Stimulated activated CD4-positive, alpha-beta T cell treated with anti-CD3 and anti-CD28 coated beads, Interleukin-1b, Interleukin-23, amount 100 ng/mL, for 4 hours (primary cell): ENCODE measurements at regions not wholly inside any gene's neighbourhood (a gene's known extent, or its start where the extent isn't known, plus 50 kb on each side); places are given as distances from the start of the nearest gene placed in this dataset.

Source experiments
- DNase-seq, 2 donors: peaks; one replicate each; pipeline ENCODE4 v3.0.0-alpha.2; 2020; ENCODE audit warnings: low read depth in 2 of 2

GRCh38 chr15:37165395-37165794 is 65.0 kb upstream of the MEIS2 start:
- DNase-seq = no peak

- no peak for DNase-seq
Observed at GRCh38 chr15:37166402-37166801, 66.1 kb upstream of the MEIS2 start.

- no peak for DNase-seq
Observed at GRCh38 chr15:37181339-37181738, 81.0 kb upstream of the MEIS2 start.

- DNase-seq = no peak
Observed at GRCh38 chr15:37199545-37199944, 99.2 kb upstream of the MEIS2 start.

GRCh38 chr15:37203050-37203449 is 102.7 kb upstream of the MEIS2 start:
- no peak for DNase-seq

- no peak for DNase-seq
Observed at GRCh38 chr15:37204692-37205091, 104.3 kb upstream of the MEIS2 start.

- no peak for DNase-seq
Observed at GRCh38 chr15:37206690-37207089, 106.3 kb upstream of the MEIS2 start.

GRCh38 chr15:37208146-37209040 is 108.0 kb upstream of the MEIS2 start:
- DNase-seq = no peak

- DNase-seq = no peak
Observed at GRCh38 chr15:37209041-37209363, 108.7 kb upstream of the MEIS2 start.

GRCh38 chr15:37217567-37217966 is 117.2 kb upstream of the MEIS2 start:
- no peak for DNase-seq

GRCh38 chr15:37218351-37218916 is 118.1 kb upstream of the MEIS2 start:
- no peak for DNase-seq

- DNase-seq = no peak
Observed at GRCh38 chr15:37219211-37219701, 118.9 kb upstream of the MEIS2 start.

- DNase-seq = no peak
Observed at GRCh38 chr15:37220949-37221670, 120.8 kb upstream of the MEIS2 start.

- DNase-seq = no peak
Observed at GRCh38 chr15:37221671-37222145, 121.4 kb upstream of the MEIS2 start.

GRCh38 chr15:37223089-37223488 is 122.7 kb upstream of the MEIS2 start:
- no peak for DNase-seq

GRCh38 chr15:37229855-37230619 is 129.7 kb upstream of the MEIS2 start:
- no peak for DNase-seq

- no peak for DNase-seq
Observed at GRCh38 chr15:37245358-37245757, 145.0 kb upstream of the MEIS2 start.

- no peak for DNase-seq
Observed at GRCh38 chr15:37246065-37246464, 145.7 kb upstream of the MEIS2 start.

GRCh38 chr15:37246856-37247255 is 146.5 kb upstream of the MEIS2 start:
- DNase-seq = no peak

GRCh38 chr15:37249249-37249648 is 148.9 kb upstream of the MEIS2 start:
- DNase-seq = no peak

GRCh38 chr15:37252530-37252929 is 152.2 kb upstream of the MEIS2 start:
- no peak for DNase-seq

GRCh38 chr15:37253877-37254276 is 153.5 kb upstream of the MEIS2 start:
- DNase-seq = no peak
